PFSK-1 (cell line): ENCODE measurements at regions not wholly inside any gene's neighbourhood (a gene's known extent, or its start where the extent isn't known, plus 50 kb on each side); places are given as distances from the start of the nearest gene placed in this dataset.

ENCODE experiments used
- FOXP2 ChIP-seq: optimal IDR thresholded peaks from 2 replicates; pipeline ENCODE3; 2011; ENCODE audit warnings: borderline replicate concordance, control low read depth, inconsistent platforms; ENCODE audit not compliant: insufficient read depth; ENCODE audit errors: extremely low read length, extremely low read depth
- POLR2AphosphoS5 ChIP-seq: IDR thresholded peaks from 2 replicates; pipeline ENCODE4 v1.6.1; 2012; ENCODE audit warnings: low read depth, mild to moderate bottlenecking, control low read depth, low read length, moderate library complexity
- REST ChIP-seq, 2 experiments: IDR thresholded peaks; 2 replicates each; pipeline versions ENCODE4 v1.6.1 to v1.8.0; 2011 to 2012; ENCODE audit warnings: low read depth in 2 of 2, low read length in 2 of 2, control low read depth in 1 of 2, inconsistent platforms in 1 of 2, mild to moderate bottlenecking in 1 of 2, moderate library complexity in 1 of 2; ENCODE audit not compliant: insufficient read depth in 1 of 2
- SIN3A ChIP-seq: IDR thresholded peaks from 2 replicates; pipeline ENCODE4 v1.6.1; 2012; ENCODE audit warnings: mild to moderate bottlenecking, low read length, moderate library complexity, borderline replicate concordance; ENCODE audit not compliant: insufficient read depth
- TAF1 ChIP-seq: IDR thresholded peaks from 2 replicates; pipeline ENCODE4 v1.6.1; 2012; ENCODE audit warnings: low read length, control low read depth, borderline replicate concordance; ENCODE audit not compliant: insufficient read depth

GRCh38 chr13:103883698-103884097 is 817.5 kb upstream of the SLC10A2 start:
- no peak for TF ChIP-seq TAF1
- no peak for TF ChIP-seq FOXP2
- no peak for TF ChIP-seq REST (IDR thresholded peaks at IDR 0.05; ENCODE audit: insufficient read depth in 1 of 2, low read depth in 2 of 2, low read length in 2 of 2)
- no peak for TF ChIP-seq POLR2AphosphoS5
- TF ChIP-seq SIN3A, result no peak

- TF ChIP-seq POLR2AphosphoS5 (no peak), SIN3A (no peak), TAF1 (no peak), REST (IDR thresholded peaks at IDR 0.05; ENCODE audit: insufficient read depth in 1 of 2, low read depth in 2 of 2, low read length in 2 of 2) (no peak), FOXP2 (no peak)
Measured at GRCh38 chr13:103883164-103883563, 816.9 kb upstream of the SLC10A2 start.

- TF ChIP-seq TAF1, result no peak
- TF ChIP-seq FOXP2, result no peak
- no peak for TF ChIP-seq SIN3A
- TF ChIP-seq POLR2AphosphoS5, result no peak
- no peak for TF ChIP-seq REST (IDR thresholded peaks at IDR 0.05; ENCODE audit: insufficient read depth in 1 of 2, low read depth in 2 of 2, low read length in 2 of 2)
Measured at GRCh38 chr13:103878891-103879605, 812.8 kb upstream of the SLC10A2 start.

GRCh38 chr13:103876571-103876970 is 810.4 kb upstream of the SLC10A2 start:
- TF ChIP-seq TAF1, result no peak
- TF ChIP-seq SIN3A, result no peak
- TF ChIP-seq POLR2AphosphoS5, result no peak
- TF ChIP-seq FOXP2, result no peak
- no peak for TF ChIP-seq REST (IDR thresholded peaks at IDR 0.05; ENCODE audit: insufficient read depth in 1 of 2, low read depth in 2 of 2, low read length in 2 of 2)

- TF ChIP-seq TAF1, result no peak
- no peak for TF ChIP-seq POLR2AphosphoS5
- no peak for TF ChIP-seq REST (IDR thresholded peaks at IDR 0.05; ENCODE audit: insufficient read depth in 1 of 2, low read depth in 2 of 2, low read length in 2 of 2)
- TF ChIP-seq FOXP2, result no peak
- no peak for TF ChIP-seq SIN3A
Measured at GRCh38 chr13:103873725-103874124, 807.5 kb upstream of the SLC10A2 start.
